GM18909 (cell line): ENCODE measurements at regions not wholly inside any gene's neighbourhood (a gene's known extent, or its start where the extent isn't known, plus 50 kb on each side); places are given as distances from the start of the nearest gene placed in this dataset.

Experiments
- ATAC-seq: cut with Tn5 transposase; IDR thresholded peaks from one replicate; pipeline ENCODE4 v1.9.1; 2021; ENCODE audit warnings: mild to moderate bottlenecking; ENCODE audit not compliant: unreplicated experiment, poor library complexity

GRCh38 chr14:29419736-29420135 lies 507.9 kb downstream of the PRKD1 start:
- ATAC-seq, result no peak

GRCh38 chr14:29421156-29421728 lies 506.4 kb downstream of the PRKD1 start:
- no peak for ATAC-seq

GRCh38 chr14:29425705-29426482 lies 501.8 kb downstream of the PRKD1 start:
- no peak for ATAC-seq

- no peak for ATAC-seq
Measured at GRCh38 chr14:29442696-29443095, 485.0 kb downstream of the PRKD1 start.

- no peak for ATAC-seq
Measured at GRCh38 chr14:29444216-29444615, 483.4 kb downstream of the PRKD1 start.

GRCh38 chr14:29444805-29445204 lies 482.8 kb downstream of the PRKD1 start:
- ATAC-seq, result no peak

- ATAC-seq, result no peak
Measured at GRCh38 chr14:29446971-29447370, 480.7 kb downstream of the PRKD1 start.

- no peak for ATAC-seq
Measured at GRCh38 chr14:29451941-29452340, 475.7 kb downstream of the PRKD1 start.

- no peak for ATAC-seq
Measured at GRCh38 chr14:29453045-29453444, 474.6 kb downstream of the PRKD1 start.

GRCh38 chr14:29454026-29454693 lies 473.5 kb downstream of the PRKD1 start:
- no peak for ATAC-seq

GRCh38 chr14:29458547-29458946 lies 469.1 kb downstream of the PRKD1 start:
- no peak for ATAC-seq

- ATAC-seq, result no peak
Measured at GRCh38 chr14:29459531-29459930, 468.1 kb downstream of the PRKD1 start.

- no peak for ATAC-seq
Measured at GRCh38 chr14:29459969-29460560, 467.6 kb downstream of the PRKD1 start.

- ATAC-seq, result no peak
Measured at GRCh38 chr14:29461101-29461500, 466.5 kb downstream of the PRKD1 start.

- no peak for ATAC-seq
Measured at GRCh38 chr14:29461506-29461905, 466.1 kb downstream of the PRKD1 start.

- ATAC-seq, result no peak
Measured at GRCh38 chr14:29462321-29462720, 465.3 kb downstream of the PRKD1 start.

- no peak for ATAC-seq
Measured at GRCh38 chr14:29462772-29463171, 464.9 kb downstream of the PRKD1 start.

- no peak for ATAC-seq
Measured at GRCh38 chr14:29463727-29464395, 463.8 kb downstream of the PRKD1 start.

GRCh38 chr14:29465095-29465494 lies 462.6 kb downstream of the PRKD1 start:
- ATAC-seq, result no peak

GRCh38 chr14:29475641-29476040 lies 452.0 kb downstream of the PRKD1 start:
- ATAC-seq, result no peak

GRCh38 chr14:29486132-29486531 lies 441.5 kb downstream of the PRKD1 start:
- ATAC-seq, result no peak
